C4-2B (cell line): ENCODE measurements at regions not wholly inside any gene's neighbourhood (a gene's known extent, or its start where the extent isn't known, plus 50 kb on each side); places are given as distances from the start of the nearest gene placed in this dataset.

ENCODE experiments used
- ZFX ChIP-seq: fragments of 450-650 bp; IDR thresholded peaks from 2 replicates; pipeline ENCODE4 v1.6.1; 2017
- TF ChIP-seq, protein P1 (sequence below): fragments of 450-650 bp; conservative IDR thresholded peaks from 2 replicates; pipeline ENCODE4 v1.5.1; 2017; ENCODE audit warnings: mild to moderate bottlenecking

GRCh38 chr4:138892483-138893407 lies 122.8 kb upstream of the NOCT start:
- TF ChIP-seq, protein P1, sequence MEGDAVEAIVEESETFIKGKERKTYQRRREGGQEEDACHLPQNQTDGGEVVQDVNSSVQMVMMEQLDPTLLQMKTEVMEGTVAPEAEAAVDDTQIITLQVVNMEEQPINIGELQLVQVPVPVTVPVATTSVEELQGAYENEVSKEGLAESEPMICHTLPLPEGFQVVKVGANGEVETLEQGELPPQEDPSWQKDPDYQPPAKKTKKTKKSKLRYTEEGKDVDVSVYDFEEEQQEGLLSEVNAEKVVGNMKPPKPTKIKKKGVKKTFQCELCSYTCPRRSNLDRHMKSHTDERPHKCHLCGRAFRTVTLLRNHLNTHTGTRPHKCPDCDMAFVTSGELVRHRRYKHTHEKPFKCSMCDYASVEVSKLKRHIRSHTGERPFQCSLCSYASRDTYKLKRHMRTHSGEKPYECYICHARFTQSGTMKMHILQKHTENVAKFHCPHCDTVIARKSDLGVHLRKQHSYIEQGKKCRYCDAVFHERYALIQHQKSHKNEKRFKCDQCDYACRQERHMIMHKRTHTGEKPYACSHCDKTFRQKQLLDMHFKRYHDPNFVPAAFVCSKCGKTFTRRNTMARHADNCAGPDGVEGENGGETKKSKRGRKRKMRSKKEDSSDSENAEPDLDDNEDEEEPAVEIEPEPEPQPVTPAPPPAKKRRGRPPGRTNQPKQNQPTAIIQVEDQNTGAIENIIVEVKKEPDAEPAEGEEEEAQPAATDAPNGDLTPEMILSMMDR = no peak
- TF ChIP-seq ZFX = no peak
